SK-N-MC (cell line): ENCODE measurements at regions not wholly inside any gene's neighbourhood (a gene's known extent, or its start where the extent isn't known, plus 50 kb on each side); places are given as distances from the start of the nearest gene placed in this dataset.

Source experiments
- EZH2 ChIP-seq: fragments of 200-600 bp; sonication (generic); IDR thresholded peaks from one replicate; pipeline ENCODE4 v1.6.1; 2017; ENCODE audit warnings: antibody characterized with exemption
- POLR2AphosphoS5 ChIP-seq: IDR thresholded peaks from 2 replicates; pipeline ENCODE4 v1.6.1; 2012; ENCODE audit warnings: mild to moderate bottlenecking, low read depth, low read length, borderline replicate concordance

- TF ChIP-seq POLR2AphosphoS5 (no peak), EZH2 (no peak)
These were observed 321.9 kb upstream of the ZFHX3 start for GRCh38 chr16:73369851-73370250.
